GM12892 (cell line): ENCODE measurements at regions not wholly inside any gene's neighbourhood (a gene's known extent, or its start where the extent isn't known, plus 50 kb on each side); places are given as distances from the start of the nearest gene placed in this dataset.

Experiments
- DNase-seq: peaks from one replicate; pipeline ENCODE4 v3.0.0; 2011; ENCODE audit not compliant: insufficient read length
- FAIRE-seq: peaks from 2 replicates; lab custom pipeline; 2011; peaks lifted over from hg19 to GRCh38; lab: Jason Lieb, UNC
- POLR2A ChIP-seq: IDR thresholded peaks from 2 replicates; pipeline ENCODE4 v1.6.1; 2011; ENCODE audit warnings: low read depth, low read length, control low read depth
- POLR2AphosphoS5 ChIP-seq: IDR thresholded peaks from 2 replicates; pipeline ENCODE4 v1.6.1; 2011; ENCODE audit warnings: low read depth, low read length, control low read depth
- TAF1 ChIP-seq: IDR thresholded peaks from 2 replicates; pipeline ENCODE4 v1.6.1; 2011; ENCODE audit warnings: low read depth, mild to moderate bottlenecking, control low read depth, low read length, borderline replicate concordance

- no peak for TF ChIP-seq TAF1
- FAIRE-seq, result no peak
Measured at GRCh38 chr22:27494785-27495184, 306.8 kb downstream of the MN1 start.

GRCh38 chr22:27495325-27495724 lies 306.2 kb downstream of the MN1 start:
- TF ChIP-seq TAF1 (no peak), POLR2AphosphoS5 (no peak), POLR2A (no peak)
- FAIRE-seq (no peak), DNase-seq (no peak)

More at GRCh38 chr22:27494785-27495184, 306.8 kb downstream of the MN1 start:
- DNase-seq, result no peak

GRCh38 chr22:27499121-27499520 lies 302.4 kb downstream of the MN1 start:
- TF ChIP-seq POLR2A (no peak), POLR2AphosphoS5 (no peak), TAF1 (no peak)
- FAIRE-seq, result no peak
- DNase-seq, result no peak

GRCh38 chr22:27501191-27501936 lies 300.2 kb downstream of the MN1 start:
- DNase-seq (no peak), FAIRE-seq (no peak)
- no peak for TF ChIP-seq POLR2A
- no peak for TF ChIP-seq TAF1
- no peak for TF ChIP-seq POLR2AphosphoS5

- FAIRE-seq (no peak), DNase-seq (no peak)
- no peak for TF ChIP-seq POLR2A
- no peak for TF ChIP-seq POLR2AphosphoS5
- TF ChIP-seq TAF1, result no peak
Measured at GRCh38 chr22:27502327-27502726, 299.2 kb downstream of the MN1 start.

- FAIRE-seq (no peak), DNase-seq (no peak)
- TF ChIP-seq POLR2AphosphoS5, result no peak
- no peak for TF ChIP-seq TAF1
- no peak for TF ChIP-seq POLR2A
Measured at GRCh38 chr22:27504360-27505253, 296.9 kb downstream of the MN1 start.

GRCh38 chr22:27507111-27507611 lies 294.4 kb downstream of the MN1 start:
- DNase-seq (no peak), FAIRE-seq (no peak)
- TF ChIP-seq POLR2A, result no peak
- TF ChIP-seq POLR2AphosphoS5, result no peak
- no peak for TF ChIP-seq TAF1

- no peak for TF ChIP-seq TAF1
- no peak for TF ChIP-seq POLR2AphosphoS5
- TF ChIP-seq POLR2A, result no peak
- FAIRE-seq (no peak), DNase-seq (no peak)
Measured at GRCh38 chr22:27507935-27508526, 293.5 kb downstream of the MN1 start.

- FAIRE-seq (no peak), DNase-seq (no peak)
- TF ChIP-seq POLR2AphosphoS5 (no peak), POLR2A (no peak), TAF1 (no peak)
Measured at GRCh38 chr22:27509132-27509920, 292.2 kb downstream of the MN1 start.

GRCh38 chr22:27510024-27510423 lies 291.5 kb downstream of the MN1 start:
- TF ChIP-seq TAF1, result no peak
- no peak for TF ChIP-seq POLR2AphosphoS5
- no peak for TF ChIP-seq POLR2A
- DNase-seq, result no peak
- FAIRE-seq, result no peak

GRCh38 chr22:27512283-27512761 lies 289.2 kb downstream of the MN1 start:
- FAIRE-seq, result no peak
- no peak for TF ChIP-seq POLR2A
- TF ChIP-seq POLR2AphosphoS5, result no peak
- TF ChIP-seq TAF1, result no peak

GRCh38 chr22:27513021-27513420 lies 288.5 kb downstream of the MN1 start:
- TF ChIP-seq POLR2A (no peak), TAF1 (no peak), POLR2AphosphoS5 (no peak)
- DNase-seq, result no peak
- FAIRE-seq, result no peak

More at GRCh38 chr22:27512283-27512761, 289.2 kb downstream of the MN1 start:
- DNase-seq, result no peak
